Mucosa of gallbladder (tissue), 1 donor: ENCODE measurements at regions not wholly inside any gene's neighbourhood (a gene's known extent, or its start where the extent isn't known, plus 50 kb on each side); places are given as distances from the start of the nearest gene placed in this dataset.
"Not testable (repeated sequence)": the region's sequence is repeated elsewhere in the genome, so short reads cannot be mapped to it uniquely, and the experiment has no call there.

Source experiments
- DNase-seq: peaks from one replicate; pipeline ENCODE4 v3.0.0-alpha.2; 2020; ENCODE audit warnings: low spot score
- donor health status: DM: no; HTN: no; CAD: no.

DNA sequence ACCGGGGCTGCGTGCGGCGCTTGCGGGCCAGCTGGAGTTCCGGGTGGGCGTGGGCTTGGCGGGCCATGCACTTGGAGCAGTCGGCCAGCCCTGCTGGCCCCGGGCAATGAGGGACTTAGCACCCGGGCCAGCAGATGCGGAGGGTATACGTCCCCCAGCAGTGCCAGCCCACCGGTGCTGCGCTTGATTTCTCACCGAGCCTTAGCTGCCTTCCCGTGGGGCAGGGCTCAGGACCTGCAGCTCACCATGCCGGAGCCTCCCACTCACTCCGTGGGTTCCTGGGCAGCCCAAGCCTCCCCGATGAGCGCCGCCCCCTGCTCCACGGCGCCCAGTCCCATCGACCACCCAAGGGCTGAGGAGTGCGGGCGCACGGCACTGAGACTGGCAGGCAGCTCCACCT lies 51.4 kb upstream of the INPP4B start:
- not testable (repeated sequence) for DNase-seq

- no peak for DNase-seq
Observed at GRCh38 chr4:142900622-142901021, 54.5 kb upstream of the INPP4B start.

DNA sequence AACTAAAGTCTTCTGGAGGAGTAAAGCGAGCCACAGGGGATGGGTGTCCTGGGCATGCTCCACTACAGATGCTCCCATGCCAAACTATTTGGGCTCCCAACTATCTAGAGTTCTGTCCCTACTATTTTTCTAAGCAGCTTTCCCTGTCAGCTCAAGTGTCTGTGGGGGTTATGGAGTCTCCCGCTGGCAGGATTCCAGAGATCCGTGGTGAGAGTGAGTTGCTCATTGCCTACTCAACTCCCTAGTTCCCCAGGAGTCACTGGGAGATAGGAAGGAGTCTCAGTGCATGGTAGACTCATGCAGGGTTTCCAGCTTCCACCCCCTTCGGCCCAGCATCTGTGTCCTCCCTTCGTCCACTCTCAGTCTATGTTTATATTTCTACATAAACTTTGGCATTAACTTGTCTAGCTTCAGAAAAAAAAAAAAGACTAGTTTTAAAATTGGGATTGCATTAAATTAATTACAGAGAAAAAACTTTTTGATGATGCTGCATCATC lies 55.1 kb upstream of the INPP4B start:
- DNase-seq = no peak

- not testable (repeated sequence) for DNase-seq
Observed at GRCh38 chr4:142903617-142904016, 57.5 kb upstream of the INPP4B start.

DNA sequence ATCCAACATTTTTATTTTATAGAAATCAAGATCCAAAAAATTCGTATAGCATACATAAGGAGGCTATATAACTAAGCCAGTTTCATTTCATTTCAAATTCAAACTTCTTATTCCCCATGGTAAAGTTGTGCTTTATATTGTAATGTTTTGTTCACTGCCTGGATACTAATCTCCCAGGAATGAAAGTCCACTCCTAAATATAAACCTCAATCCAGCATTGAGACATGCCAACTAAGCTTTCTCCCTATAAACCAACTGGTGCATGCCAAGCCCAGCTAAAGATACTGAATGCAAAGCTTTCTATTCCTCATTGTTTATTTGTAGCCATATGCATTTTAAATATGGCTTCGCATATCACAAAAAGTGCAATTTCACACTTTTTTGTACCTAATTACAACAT lies 63.8 kb upstream of the INPP4B start:
- no peak for DNase-seq

DNA sequence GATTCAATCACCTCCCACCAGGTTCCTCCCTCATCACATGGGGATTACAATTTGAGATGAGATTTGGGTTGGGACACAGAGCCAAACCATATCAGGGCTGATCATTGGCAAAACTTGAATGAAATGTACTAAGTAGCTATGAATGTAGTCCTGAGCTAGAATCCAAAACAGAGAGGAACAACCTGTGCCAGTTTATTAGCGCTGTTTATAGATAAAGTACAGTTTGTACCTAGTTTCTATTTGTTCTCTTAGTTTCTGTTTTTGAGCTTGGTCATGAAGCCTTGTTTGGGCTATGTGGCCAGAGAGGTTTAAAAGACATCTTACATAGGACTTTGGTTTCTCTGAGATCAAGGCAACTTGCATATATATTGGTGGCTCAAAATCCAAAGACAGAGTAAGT lies 66.9 kb upstream of the INPP4B start:
- DNase-seq = no peak

- DNase-seq = no peak
Observed at GRCh38 chr4:142913461-142914030, 67.4 kb upstream of the INPP4B start.

DNA sequence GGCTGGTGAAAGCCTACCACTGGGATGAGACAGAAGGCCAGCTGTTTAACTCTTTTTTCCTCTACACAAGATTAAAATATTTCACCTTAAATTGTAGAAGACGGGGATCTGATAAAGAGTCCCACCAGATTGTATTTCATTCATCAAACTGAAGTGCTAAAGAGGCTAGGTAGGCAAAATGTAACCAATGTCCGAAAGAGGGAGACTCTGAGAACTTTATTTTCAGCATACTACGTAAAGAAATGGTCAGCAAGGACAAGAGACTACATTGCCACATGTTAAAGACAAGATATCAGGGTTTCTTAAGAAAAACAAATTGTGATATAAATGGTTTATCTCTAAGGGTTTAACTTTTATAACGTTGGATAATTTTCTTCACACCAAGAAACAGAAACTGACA lies 71.6 kb upstream of the INPP4B start:
- no peak for DNase-seq

DNA sequence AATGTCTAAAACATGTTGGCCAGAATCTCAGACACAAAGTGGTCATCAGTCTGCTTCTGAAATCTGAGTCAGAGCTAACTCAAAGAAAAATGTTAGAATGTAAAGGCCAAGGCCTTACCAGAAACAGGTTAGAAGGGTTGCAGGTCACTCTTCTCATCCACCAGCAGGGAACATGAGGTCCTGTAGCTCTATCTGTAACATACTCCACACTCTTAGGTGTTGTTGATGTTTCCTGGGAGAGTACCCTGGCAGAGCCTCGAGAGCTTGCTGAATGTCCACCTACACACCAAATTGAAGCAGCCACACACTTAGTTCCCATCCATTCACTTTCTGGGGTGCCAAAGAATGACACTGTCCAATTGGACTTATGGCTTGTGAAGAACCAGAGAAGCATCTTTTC lies 76.6 kb upstream of the INPP4B start:
- DNase-seq = no peak

GRCh38 chr4:142923619-142924018 lies 77.5 kb upstream of the INPP4B start:
- DNase-seq = no peak

DNA sequence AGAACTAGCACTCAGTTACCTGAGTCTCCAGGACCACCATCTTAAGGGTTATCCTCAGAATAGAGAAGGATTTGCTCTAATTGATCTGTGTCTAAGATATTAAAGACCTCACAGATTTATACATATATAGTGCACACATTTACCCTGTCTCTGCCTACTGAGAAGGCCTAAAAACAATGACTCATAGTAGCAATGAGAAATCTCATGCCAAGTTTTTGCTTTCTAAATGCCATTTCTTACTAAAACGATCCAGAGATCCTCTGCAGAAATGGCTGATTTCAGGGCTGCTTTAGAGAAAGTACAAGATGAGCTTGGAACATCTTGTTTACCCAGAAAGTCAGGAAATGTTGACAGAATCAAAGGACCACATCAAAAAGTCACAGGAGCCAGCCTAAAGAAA lies 79.1 kb upstream of the INPP4B start:
- no peak for DNase-seq

DNA sequence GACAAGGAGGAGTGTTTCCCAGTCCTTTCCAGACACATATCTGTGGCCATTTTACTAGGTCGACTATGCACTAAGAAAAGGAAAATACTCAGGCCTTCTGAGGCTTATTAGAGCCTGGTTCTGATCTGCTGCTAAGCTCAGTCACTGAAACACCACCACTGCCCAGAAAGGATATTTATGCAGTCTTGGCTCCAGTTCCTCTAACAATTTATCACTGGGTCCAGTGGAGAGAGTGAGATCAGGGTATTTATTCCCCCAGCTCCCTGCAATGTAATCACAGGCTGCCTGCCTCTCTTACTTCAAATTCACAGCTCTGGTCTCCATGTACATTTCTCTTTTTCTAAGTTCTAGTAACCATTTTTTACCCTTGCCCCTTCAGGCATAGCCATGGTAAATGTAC lies 81.6 kb upstream of the INPP4B start:
- no peak for DNase-seq

DNA sequence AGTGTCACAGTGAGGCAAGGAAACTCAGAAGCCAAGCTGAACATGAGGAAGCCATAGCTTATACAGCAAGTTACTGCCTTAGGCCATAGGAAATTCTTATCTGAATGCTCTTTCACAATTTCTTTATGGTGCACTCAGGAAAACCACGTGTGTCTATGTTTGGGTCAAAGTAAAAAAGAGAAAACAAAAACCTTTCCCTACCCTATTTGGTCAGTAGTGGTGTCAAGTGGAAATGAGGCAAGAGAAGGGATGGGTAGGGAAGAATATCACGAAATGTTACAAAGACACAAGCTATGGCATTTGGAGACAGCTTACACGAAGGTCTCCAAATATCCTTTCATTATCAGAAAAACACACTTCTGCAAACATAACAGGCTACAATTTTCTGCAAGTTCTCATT lies 83.4 kb upstream of the INPP4B start:
- DNase-seq = no peak

- DNase-seq = no peak
Observed at GRCh38 chr4:142933207-142933606, 87.1 kb upstream of the INPP4B start.

- DNase-seq = no peak
Observed at GRCh38 chr4:142940425-142941330, 94.6 kb upstream of the INPP4B start.

GRCh38 chr4:142944565-142944964 lies 98.5 kb upstream of the INPP4B start:
- DNase-seq = no peak

- no peak for DNase-seq
Observed at GRCh38 chr4:142952821-142953580, 106.9 kb upstream of the INPP4B start.

DNA sequence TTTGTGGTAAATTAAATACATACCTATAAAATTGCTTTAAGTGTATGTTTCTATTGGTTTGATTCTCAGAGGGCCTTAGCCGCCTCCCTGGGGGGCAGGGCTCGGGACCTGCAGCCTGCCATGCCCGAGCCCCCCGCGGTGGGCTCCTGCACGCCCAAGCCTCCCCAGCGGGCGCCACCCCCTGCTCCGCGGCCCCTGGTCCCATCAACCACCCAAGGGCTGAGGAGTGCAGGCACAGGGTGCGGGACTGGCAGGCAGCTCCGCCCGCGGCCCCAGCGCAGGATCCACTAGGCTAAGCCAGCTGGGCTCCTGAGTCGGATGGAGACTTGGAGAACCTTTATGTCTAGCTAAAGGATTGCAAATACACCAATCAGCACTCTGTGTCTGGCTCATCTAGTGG lies 108.3 kb upstream of the INPP4B start:
- DNase-seq = no peak

DNA sequence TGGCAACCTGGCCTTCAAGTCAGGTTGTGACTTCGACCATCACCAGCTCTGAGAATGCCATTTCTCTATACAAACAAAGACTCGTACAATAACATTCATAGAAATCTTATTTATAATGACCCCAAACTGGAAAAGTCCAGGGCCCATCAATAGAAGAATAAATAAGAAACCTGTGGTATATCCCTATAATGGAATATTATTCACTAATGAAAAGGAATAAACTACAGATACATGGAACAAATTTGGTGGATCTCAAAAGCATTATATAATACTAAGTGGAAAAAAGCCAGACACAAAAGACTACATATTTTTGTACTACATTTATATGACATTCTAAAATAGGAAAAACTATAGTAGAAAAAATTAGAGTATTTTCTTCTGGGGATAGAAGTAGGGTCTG lies 109.4 kb upstream of the INPP4B start:
- no peak for DNase-seq

DNA sequence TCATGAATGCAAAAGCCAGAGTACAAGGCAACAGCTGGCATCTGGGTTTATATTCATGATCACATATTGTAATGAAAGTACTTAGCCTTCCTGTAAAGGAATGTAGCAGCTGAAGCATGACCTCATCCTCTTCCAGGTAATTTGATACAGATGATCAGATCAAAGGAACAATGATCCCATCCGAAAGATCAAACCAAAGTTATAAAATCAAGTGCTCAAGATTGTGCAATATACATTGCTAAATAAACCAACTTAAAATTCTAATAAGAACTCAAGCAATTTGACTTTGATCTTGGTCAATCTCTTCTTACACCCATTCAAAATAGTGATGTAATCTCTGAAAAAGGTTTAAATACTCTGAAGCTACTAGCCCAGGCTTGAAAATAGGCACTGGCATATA lies 113.1 kb upstream of the INPP4B start:
- DNase-seq = no peak

- DNase-seq = no peak
Observed at GRCh38 chr4:142960126-142960525, 114.0 kb upstream of the INPP4B start.

GRCh38 chr4:142960867-142961644 lies 115.0 kb upstream of the INPP4B start:
- no peak for DNase-seq
